ENCODE measurements at regions not wholly inside any gene's neighbourhood (a gene's known extent, or its start where the extent isn't known, plus 50 kb on each side); places are given as distances from the start of the nearest gene placed in this dataset.

DNA sequence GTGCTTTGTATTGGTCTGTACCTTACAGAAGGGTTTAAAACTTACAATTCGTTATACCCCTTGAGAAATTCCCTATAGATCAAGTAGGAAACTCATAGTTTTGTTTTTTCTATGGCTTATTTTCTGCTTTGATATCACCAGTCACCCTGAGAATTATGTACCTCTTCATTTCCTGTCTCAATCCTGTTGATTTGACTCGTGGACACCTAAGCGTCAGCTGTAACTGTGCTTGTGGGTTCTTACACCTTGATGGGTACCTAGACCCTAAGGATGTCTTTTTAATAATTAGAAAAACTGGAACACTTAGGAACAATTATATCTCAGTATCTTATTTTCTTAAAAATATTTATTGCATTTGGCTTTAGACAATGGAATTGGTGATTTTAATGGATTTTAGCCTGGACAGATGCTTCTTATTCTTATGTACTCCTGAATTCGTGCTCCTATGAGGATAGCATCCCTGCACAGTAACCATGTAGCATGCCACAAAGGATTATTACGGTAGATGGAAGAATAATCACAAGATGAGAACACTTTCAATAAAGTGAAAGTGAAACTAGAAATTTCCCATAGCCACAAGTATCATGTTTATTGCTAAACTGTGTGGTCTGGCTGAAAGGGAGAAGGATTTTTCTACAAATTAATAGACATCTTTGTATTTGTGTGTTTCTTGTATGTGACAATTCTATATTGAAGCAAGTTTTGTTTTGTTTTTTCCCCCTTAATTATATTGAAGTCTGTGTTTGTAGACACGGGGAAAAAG lies 1920.3 kb upstream of the WWC1 start:
- DNase-seq: no peak

DNA sequence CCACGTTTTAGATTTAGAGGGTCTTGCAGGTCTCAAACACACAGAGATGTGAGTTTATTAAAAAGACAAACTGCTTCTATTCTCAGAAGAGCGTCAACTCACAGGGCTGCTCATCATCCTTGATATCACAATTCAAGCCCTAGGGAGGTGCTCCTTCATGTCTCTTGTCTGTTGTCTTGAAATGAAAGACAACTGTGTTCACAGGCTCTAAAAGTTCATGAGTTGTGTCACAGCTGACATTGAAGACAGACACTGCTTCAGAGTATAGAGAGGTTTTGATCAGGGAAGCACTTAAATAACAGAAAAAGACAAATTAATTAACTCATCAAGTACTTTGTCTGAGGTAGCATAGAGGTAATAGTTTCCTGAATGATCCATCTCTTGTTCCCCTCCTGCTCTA lies 1917.6 kb upstream of the WWC1 start:
- no peak for DNase-seq

DNA sequence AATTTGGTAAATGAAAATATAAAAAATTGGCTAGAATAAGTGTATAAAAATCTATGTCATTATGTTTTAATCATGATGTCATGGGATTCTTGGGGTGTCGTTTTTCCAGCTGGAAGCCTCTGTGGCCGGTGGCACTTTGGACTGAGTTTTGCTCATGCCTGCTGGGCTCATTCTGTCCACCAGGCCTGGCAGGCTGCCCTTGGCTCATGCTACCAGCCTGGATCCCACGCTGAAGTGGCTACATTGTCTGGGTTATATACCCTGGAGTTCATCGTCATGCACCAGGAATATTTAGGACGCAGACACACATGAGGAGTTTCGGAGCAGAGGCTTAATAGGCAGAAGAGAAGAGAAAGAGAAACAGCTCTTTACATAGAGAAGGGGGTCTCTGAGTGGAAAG lies 1913.7 kb upstream of the WWC1 start:
- no peak for DNase-seq

DNA sequence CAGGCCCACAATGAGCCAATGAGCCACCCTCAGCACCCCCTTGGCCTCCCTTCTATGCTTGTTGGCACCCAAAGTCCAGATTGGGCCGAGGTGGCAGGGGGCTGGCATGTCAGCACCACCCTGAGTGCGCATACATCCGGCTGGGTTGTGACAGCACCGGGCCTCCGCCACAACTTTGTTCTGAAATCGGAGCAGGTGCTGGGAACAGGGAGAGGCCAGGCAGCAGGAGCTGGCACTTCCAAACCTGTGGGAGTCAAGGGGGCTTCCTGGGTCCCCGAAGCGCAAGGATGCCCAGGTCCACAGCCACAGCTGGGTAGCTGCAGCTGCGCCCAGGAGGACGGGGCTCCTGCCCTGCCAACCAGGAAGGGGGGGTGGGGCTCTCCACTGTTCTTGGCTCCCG lies 1911.9 kb upstream of the WWC1 start:
- DNase-seq: no peak

DNA sequence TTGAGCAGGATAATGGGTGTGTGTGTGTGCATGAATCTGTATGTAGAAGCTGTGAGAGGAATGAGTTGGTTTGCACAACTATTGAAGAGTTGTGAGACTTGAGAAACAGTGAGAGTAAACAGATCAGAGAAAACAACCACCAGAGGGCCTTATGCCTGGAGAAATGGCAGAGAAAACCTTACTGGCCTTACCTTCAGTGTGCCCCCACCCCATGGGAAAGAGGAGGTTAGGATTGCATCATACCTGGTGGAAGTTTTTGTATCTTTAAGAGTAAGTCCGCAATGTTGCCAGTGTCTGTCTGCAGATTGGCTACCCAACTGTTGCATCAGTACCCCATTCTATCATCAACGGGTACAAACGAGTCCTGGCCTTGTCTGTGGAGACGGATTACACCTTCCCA lies 1909.4 kb upstream of the WWC1 start:
- DNase-seq: no peak

DNA sequence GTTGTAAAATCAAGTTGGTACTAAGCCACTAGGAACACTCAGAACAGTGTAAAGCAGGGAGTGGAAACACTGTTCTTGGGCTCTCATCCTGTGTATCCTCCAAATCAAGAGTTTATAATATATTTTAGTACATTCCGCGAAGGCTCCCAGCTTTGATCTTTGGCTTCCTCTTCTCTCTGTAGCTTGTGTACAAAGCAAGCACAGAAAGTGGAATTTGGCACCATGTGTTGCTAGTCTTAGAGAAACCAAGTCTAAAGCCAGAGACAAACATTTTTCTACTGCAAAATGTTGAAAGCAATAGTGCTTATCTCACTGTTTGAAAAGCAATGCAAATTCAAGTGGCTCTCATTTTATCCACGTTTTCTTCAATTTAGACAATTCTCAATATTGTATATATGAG lies 1893.3 kb upstream of the WWC1 start:
- DNase-seq: no peak

DNA sequence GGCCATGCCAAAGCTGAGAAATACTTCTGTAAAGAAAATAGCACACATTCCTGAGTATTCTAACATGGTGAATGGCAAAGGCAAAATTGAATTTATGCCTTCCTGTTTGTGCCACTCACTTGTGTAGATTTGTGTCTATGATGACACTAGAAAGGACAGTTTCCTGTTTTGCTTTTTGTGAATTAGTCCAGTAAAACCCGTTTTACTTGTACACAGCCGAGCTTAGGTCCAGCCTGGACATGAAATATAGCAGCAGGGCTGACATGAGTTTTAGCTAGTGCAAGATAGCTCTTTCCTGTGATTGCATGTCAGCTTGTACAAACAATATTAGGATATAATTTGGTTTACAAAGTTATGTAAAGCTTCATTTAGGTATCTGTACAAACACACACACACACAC lies 1891.7 kb upstream of the WWC1 start:
- no peak for DNase-seq

DNA sequence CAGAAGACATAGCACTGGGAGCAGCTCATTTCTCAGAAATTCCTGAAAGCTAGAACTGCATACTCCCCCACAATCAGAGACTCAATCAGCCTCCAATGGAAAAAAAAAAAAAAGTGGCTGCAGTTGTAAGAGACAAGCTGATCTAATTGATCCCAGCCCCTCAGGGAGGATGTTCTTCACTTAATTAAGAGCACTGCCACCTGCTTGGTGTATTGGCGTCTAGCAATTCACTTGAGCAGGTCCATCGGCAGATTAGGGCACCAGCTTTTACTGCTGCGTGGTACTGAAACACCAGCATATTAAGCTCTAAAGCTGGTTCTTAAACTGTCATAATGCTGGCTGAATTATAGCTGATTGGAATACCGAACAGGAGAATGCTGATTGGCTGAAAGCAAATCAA lies 1890.1 kb upstream of the WWC1 start:
- DNase-seq: no peak

DNA sequence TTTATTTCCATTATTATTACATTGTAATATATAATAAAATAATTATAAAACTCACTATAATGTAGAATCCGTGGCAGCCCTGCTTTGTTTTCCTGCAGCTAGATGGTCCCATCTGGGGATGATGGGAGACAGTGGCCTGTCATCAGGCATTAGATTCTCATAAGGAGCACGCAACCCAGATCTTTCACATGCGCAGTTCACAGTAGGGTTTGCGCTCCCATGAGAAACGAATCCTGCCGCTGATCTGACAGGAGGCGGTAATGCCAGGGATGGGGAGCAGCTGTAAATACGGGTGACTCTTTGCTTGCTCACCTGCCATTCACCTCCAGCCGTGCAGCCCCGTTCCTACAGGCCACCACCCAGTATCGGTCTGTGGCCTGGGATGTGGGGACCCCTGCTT lies 1879.3 kb upstream of the WWC1 start:
- DNase-seq: no peak

DNA sequence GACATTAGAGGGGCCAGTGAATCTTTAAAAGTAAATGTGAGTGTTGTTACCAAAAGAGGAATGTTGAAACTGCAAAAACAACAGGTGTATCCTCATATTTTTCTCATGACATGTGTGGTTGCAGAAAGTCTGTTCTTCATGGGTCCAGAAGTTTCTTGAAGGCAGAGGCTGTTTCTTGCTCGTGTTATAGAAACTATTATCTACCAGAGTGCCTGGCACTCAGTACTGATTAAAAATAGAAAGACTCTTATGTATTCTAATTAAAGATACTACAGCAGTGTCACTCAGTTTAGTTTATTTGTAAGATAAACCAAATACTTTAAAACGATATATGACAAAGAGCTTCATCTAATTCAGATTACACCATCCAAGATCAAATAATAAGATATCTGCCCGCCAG lies 1864.2 kb upstream of the WWC1 start:
- no peak for DNase-seq

DNA sequence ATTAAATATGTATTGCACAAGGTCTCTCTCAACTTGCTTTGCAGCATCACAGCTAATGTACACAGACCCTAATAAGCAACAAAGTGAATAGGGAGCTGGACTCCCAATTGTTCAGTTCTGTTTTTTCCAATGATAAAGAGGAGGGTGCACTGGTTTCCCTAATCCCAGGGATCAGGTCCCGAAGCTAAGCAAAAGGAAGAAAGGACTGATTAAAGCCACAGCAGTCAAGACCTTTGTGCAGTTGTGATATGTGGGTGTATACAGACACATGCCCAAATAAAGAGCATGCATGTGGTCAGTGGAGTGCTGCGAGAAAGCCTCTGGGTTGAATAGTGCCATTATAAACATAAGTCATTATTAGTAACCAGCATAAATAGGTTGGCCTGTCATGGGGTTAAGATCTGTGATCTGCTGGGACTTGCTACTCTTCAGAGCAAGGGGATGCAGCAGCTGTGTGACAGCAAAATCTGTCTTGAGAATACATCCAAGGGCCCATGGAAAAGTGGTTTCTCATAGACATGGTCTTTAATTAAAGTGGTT lies 1863.1 kb upstream of the WWC1 start:
- no peak for DNase-seq

DNA sequence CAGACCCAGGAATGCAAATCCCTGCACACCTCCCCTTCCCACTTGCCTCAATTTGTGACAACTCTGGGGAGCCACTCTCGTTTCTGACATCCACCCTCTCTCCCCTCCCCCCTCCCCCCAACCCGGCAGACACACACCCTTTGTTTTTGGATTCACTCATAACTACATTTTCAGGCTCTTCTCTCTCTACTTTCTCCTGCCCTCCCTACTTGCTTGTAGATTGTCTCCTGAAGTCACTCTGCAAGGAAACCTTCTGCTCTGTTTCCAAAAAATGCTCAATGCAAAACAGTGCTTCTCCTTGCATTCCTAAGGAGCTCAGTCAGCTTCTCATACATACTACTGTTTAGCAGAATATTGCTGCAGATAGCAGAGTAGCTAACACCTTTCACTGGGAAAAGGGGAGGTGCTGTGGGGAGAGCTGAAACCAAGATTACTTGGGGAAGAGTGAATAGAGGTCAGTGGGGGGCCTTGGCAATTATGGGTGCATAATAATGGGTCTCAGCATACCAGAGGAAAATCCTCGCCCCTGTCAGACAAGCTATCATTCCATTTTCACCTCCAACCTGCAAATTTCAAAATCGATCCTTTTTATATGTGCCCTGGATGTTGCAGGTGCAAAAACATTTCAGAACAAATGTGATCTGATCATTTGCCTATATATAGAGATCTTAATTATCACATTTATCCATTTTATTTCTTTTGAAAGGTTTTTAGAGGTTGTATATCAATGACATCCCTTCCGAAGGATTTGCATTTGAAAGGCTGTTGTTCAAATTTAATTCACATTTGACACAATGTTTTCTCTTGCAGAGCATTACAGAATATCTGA lies 1860.7 kb upstream of the WWC1 start:
- DNase-seq: no peak

DNA sequence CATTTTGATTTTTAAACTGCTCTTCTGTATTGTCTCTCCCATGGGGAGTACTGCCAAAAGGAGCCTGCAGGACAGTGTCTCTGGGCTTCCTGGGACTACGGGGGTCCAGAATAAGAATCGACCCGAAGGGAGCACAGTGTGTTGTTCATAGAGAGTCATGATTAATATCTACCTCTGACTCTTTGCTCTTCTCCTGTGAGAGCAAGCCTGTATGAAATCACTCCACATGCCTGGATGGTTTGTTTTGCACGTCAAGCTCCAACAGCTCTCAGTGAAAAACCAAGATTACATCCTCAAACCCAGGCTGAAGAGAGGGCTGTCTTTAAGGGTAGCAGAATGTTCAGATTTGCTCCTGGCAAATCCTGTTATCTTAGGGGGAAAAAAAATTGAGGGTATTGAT lies 1860.0 kb upstream of the WWC1 start:
- DNase-seq: no peak

DNA sequence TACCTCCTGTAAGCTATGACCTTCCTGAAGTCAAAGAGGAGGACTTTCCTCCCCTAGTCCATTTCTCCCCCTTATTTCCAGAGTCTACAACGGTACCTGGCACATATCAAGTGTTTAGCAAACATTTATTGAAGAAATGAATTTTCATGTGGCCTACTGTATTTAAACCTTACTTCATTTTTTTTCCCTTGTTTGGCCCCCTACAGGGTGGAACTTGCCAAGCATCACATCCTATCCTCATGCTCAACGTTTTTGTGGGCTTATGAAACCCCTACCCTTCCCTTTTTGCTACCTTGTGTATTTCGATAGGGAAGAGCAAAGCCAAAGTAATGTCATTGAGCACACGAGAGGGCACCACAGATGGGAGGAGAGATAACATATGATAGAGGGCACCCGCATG lies 1857.8 kb upstream of the WWC1 start:
- DNase-seq: no peak

DNA sequence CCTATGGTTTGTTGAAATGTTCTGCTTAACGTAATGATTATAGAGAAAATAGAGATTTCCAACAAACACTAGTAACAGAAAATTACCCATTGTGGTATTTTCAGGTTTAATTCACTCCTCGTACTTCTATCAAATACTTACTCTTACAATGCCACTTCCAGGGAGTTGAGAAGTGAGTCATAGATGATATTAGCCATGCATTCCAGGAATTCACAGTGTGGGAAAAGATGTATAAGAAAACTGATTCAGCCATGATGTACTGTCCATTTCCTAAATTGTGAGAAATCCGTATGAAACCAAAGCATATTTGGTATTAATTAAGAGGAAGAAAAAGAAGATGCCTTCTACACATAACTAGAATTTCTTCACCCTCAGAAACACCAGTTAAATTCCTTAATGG lies 1854.6 kb upstream of the WWC1 start:
- no peak for DNase-seq

DNA sequence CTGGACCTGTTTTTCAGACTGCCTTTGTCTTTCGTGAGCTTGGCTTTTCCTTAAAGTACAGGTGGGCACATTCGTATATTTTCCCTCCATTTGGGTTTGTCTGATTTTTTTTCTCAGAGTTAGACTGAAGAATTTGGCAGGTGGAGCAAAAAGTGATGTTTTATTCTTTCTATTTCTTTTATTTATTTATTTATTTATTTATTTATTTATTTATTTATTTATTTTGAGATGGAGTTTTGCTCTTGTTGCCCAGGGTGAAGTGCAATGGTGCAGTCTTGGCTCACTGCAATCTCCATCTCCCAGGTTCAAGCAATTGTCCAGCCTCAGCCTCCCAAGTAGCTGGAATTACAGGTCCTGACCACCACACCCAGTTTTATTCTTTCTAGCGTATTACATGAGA lies 1805.1 kb upstream of the WWC1 start:
- DNase-seq: no peak

DNA sequence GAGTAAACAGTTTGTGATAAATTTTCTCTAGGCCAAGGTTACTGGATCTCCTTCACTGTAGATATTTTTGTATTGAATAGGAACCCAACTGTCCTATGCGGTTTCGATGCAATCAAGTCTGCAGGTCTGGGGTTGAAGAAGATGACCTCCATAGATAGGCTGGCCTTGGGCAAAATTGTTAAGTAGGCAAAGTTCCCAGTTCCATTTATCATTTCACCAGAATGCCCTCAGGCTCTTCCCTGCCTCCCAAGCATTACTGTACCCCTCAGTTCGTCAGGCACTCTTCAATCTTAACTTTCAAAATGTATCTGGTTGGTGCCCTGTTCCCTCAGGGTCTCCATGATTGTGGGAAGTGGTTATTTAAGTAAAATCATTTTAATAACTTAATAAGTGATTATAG lies 1802.9 kb upstream of the WWC1 start:
- DNase-seq: no peak

DNA sequence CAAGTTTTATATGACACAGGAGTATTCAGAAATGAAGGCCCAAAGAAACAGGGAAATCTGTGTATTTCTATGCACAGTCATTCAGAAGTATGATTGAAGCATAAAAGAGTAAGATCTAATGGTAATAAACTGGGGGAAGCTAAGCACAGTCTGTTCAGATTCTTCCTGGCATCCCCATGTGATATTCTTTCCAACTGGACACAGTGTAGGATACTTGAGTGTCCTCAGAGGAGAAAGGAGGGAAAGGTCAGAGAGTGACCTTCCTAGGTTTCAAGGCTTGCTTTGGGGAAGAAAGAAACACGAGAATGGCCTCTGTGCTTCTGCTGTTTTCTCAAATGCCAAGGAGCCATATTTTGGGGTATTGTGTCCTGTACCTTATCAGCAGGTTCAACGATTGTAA lies 1798.4 kb upstream of the WWC1 start:
- no peak for DNase-seq

DNA sequence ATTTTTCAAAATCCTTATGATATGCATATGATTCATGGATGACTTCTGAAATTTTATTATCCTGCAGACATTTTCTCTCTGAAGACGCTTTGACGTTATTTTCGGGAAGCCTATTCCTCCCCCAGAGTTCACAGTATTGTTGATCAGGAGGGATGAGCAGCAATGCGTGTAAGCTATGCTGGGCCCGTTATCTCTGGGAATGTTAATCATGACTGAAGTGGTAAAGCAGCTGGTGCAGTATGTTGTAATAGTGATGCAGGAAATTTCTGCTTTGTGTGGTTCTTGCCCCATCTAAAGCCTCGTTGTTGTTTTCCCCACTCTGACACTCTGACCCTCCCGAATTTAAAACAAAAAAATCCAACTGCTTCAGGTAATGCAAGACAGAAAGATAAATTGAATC lies 1797.8 kb upstream of the WWC1 start:
- no peak for DNase-seq

DNA sequence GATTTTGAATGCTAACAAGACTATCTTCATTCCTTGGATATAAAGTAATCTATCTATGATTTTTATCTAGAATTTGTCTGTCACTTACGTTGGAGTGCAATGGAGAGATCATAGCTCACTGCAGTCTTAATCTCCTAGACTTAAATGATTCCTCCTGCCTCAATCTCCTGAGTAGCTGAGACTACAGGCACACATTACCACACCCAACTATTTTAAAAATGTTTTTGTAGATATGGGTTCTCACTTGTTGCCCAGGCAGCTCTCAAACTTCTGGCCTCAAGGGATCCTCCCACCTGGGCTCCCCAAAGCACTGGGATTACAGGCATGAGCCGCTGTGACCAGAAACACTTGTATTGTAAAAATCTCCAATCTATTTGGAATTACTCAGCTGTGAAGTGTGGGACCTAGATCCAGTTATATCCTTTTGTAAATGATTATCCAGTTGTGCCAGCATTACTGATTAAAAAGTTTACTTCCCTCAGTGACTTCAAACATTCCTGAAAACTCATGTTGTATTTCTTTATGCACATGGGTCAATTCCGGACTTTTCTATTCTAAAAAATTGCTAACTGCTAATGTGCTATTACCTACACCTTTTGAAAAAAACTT lies 1793.8 kb upstream of the WWC1 start:
- no peak for DNase-seq

DNA sequence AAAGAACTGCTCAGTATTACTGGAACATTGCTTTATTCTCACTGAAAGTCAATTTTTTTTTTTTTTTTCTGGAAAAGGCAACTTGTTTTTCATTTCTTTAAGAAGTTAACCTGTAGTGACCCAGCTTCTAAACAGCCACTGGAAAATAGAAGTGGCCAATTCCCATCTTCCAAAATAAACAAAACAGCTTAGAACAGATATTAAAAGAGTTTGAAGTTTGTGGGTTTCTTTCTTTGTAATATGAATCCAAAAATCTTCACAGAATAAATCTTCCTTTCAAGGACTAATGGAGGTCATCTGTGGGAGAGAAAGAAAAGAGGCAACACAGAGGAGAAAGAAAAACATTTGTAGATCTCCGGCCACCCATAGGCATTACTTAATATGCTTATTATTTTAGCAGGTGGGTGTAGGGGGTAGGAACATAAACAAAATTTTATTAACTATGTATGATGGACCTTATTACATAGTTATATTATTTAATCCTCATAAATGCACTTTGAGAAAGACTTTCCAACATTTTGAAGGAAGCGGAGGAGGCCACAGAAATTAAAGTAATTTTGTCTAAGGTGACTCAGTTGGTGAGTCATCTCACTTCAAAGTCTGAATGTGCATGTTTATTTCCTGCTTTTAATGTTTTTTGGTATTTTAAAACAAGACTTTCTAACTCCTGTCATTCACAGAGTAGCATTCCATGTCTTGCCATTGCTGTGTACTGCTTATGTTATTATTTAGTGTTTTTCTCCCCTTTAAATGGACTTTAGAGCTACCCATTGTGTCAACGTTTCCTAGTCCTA lies 1791.8 kb upstream of the WWC1 start:
- DNase-seq: no peak

DNA sequence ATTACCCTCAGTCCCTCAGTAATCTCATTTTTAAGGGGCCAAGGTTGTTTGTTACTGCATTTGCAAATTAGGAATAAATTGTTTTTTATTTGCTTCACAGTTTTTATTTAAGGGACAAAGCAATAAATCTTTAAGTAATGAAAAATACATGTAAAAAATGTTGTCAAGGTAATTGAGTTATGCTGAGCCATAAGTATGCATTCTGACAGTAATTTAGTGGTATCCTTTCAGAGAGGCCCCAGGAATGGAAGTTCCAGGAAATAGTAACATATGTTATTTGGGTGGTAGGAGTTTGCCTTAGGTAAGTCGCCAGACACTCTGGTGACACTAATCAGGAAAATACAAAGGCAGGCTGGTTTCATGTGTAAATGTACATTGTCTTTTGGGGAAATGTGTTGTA lies 1787.9 kb upstream of the WWC1 start:
- no peak for DNase-seq

DNA sequence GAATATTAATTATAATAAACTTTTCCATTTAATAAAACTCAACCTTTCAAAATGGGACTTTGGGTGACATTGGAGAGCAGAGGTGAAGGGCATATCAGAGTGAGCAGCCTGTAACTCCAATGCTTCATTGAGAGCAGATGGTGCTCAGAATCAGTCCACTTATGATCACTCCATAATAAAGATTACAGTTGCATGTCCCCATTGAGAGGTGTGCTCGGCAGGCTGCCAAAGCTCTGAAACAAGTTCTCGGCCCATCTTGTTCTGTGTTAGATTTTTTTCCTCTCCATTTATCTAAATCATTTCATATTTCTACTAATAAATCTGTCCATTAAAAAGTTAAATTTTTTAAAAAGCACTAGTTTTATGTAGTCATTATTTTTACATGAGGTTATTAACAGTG lies 1786.4 kb upstream of the WWC1 start:
- DNase-seq: no peak
